AG04449 (cell line): ENCODE measurements at regions not wholly inside any gene's neighbourhood (a gene's known extent, or its start where the extent isn't known, plus 50 kb on each side); places are given as distances from the start of the nearest gene placed in this dataset.
"Not testable (repeated sequence)": the region's sequence is repeated elsewhere in the genome, so short reads cannot be mapped to it uniquely, and the experiment has no call there.

Experiments used
- CTCF ChIA-PET: fragments of 350-600 bp; formaldehyde crosslinking; extraction: SDS; loops from one replicate; lab custom pipeline; 2021; ENCODE audit warnings: antibody characterized with exemption; lab: Yijun Ruan, JAX
- POLR2A ChIA-PET: fragments of 400-600, 350-600 bp; formaldehyde crosslinking; extraction: SDS; loops from one replicate; lab custom pipeline; 2020; ENCODE audit warnings: antibody characterized with exemption, inconsistent platforms; lab: Yijun Ruan, JAX
- DNase-seq: peaks from one replicate; pipeline ENCODE4 v3.0.0-alpha.2; 2010; ENCODE audit warnings: low read depth, low spot score
- H3K4me3 ChIP-seq: 2 replicates; pipeline ENCODE4 v1.5.1; 2011; ENCODE audit warnings: low read depth, mild to moderate bottlenecking, control low read depth, low read length

- CTCF ChIA-PET, POLR2A ChIA-PET, DNase-seq, H3K4me3 ChIP-seq: not testable (repeated sequence)
Measured at GRCh38 chr7:153993402-153993801, 58.8 kb upstream of the DPP6 start.

- CTCF ChIA-PET, POLR2A ChIA-PET, DNase-seq, H3K4me3 ChIP-seq: not testable (repeated sequence)
Measured at GRCh38 chr7:153998896-153999295, 53.3 kb upstream of the DPP6 start.
